Aorta (tissue), 5 donors: ENCODE measurements at regions not wholly inside any gene's neighbourhood (a gene's known extent, or its start where the extent isn't known, plus 50 kb on each side); places are given as distances from the start of the nearest gene placed in this dataset.

Experiments used
- ATAC-seq: fragments of 200-7000 bp; cut with Tn5 transposase; one replicate; pipeline ENCODE4 v1.9.1; 2022; ENCODE audit warnings: moderate library complexity; ENCODE audit not compliant: low FRiP score
- DNase-seq, 2 donors: peaks; one replicate each; pipeline ENCODE4 v3.0.0-alpha.2; 2020
- H3K27ac ChIP-seq, 2 donors: one replicate each; pipeline ENCODE4 v1.5.1; 2013; ENCODE audit warnings: low read length in 2 of 2, mild to moderate bottlenecking in 2 of 2, moderate library complexity in 2 of 2, control low read depth in 1 of 2, inconsistent platforms in 1 of 2, low read depth in 1 of 2
- H3K27me3 ChIP-seq, 2 donors: one replicate each; pipeline ENCODE4 v1.6.1; 2013; ENCODE audit warnings: control low read depth in 1 of 2, low read length in 1 of 2, mild to moderate bottlenecking in 1 of 2, moderate library complexity in 1 of 2; ENCODE audit not compliant: insufficient read depth in 2 of 2, control insufficient read depth in 1 of 2
- H3K36me3 ChIP-seq, 2 donors: one replicate each; pipeline ENCODE4 v1.6.1; 2013; ENCODE audit warnings: control low read depth in 1 of 2, low read length in 1 of 2, mild to moderate bottlenecking in 1 of 2; ENCODE audit not compliant: insufficient read depth in 2 of 2, control insufficient read depth in 1 of 2
- H3K4me1 ChIP-seq, 2 donors: one replicate each; pipeline ENCODE4 v1.6.1; 2013; ENCODE audit warnings: low read length in 2 of 2, control low read depth in 1 of 2, mild to moderate bottlenecking in 1 of 2, moderate library complexity in 1 of 2; ENCODE audit not compliant: insufficient read depth in 2 of 2, control insufficient read depth in 1 of 2
- H3K4me3 ChIP-seq, 2 donors: one replicate each; pipeline ENCODE4 v1.5.1; 2013; ENCODE audit warnings: low read length in 2 of 2, control low read depth in 1 of 2, mild to moderate bottlenecking in 1 of 2
- H3K9me3 ChIP-seq: one replicate; pipeline ENCODE4 v1.6.1; 2013; ENCODE audit warnings: mild to moderate bottlenecking, low read length; ENCODE audit not compliant: control insufficient read depth
- WGBS, 2 donors: extraction: QIAGEN DNeasy Blood & Tissue Kit; methylation state at CpG; one replicate each; pipeline ENCODE4 v1.1.7; 2013; 5-methylcytosine and 5-hydroxymethylcytosine counted together
- intact Hi-C, 2 donors: fragments of 100-400 bp; cut with DNase I; formaldehyde crosslinking; loops; one replicate each; pipeline versions ENCODE4 v1.14.2 to v1.15.0; 2022
- donor health status: healthy with polysubstance abuse.
- donor health status: Bipolar disorder and iron deficiency.
- donor health status: DM: no; HTN: no; CAD: no.
- donor health status: DM: no; HTN: no; CAD: no.
- donor health status: DM: yes; HTN: yes; CAD: no.

- no peak for DNase-seq
- intact Hi-C loops = no loop called here
Observed at GRCh38 chr6:40340957-40341356, 246.2 kb downstream of the LRFN2 start.

GRCh38 chr6:40340196-40340595, 247.0 kb downstream of the LRFN2 start:
- no peak for DNase-seq

More at GRCh38 chr6:40340957-40341356, 246.2 kb downstream of the LRFN2 start:
- Histone ChIP-seq H3K27me3 (no peaks in the 10 kb centered on the region), H3K36me3 (no peaks in the 10 kb centered on the region), H3K27ac (no peak overlapping the region), H3K4me3 (no peak overlapping the region), H3K4me1 (no peaks in the 10 kb centered on the region), H3K9me3 (no peaks in the 10 kb centered on the region)
- no peak for ATAC-seq
- WGBS, 2 donors = 56 to 63% methylated on average over 6 of the region's 6 CpGs

GRCh38 chr6:40338306-40338705, 248.9 kb downstream of the LRFN2 start:
- Histone ChIP-seq H3K9me3 (no peaks in the 10 kb centered on the region), H3K36me3 (no peaks in the 10 kb centered on the region), H3K27me3 (no peaks in the 10 kb centered on the region), H3K27ac (no peak overlapping the region), H3K4me3 (no peak overlapping the region), H3K4me1 (no peaks in the 10 kb centered on the region)
- DNase-seq (no peak), ATAC-seq (no peak)
- WGBS, 2 donors = 77 to 83% methylated on average over 7 of the region's 7 CpGs
- intact Hi-C loops = no loop called here

More at GRCh38 chr6:40340196-40340595, 247.0 kb downstream of the LRFN2 start:
- 86% methylated on average over 8 of the region's 8 CpGs for WGBS, 2 donors
- H3K9me3 ChIP-seq = no peaks in the 10 kb centered on the region
- no peaks in the 10 kb centered on the region for H3K27me3 ChIP-seq
- no peak overlapping the region for H3K4me3 ChIP-seq
- no peaks in the 10 kb centered on the region for H3K4me1 ChIP-seq
- H3K27ac ChIP-seq = no peak overlapping the region
- intact Hi-C loops = no loop called here
- no peak for ATAC-seq
- H3K36me3 ChIP-seq = no peaks in the 10 kb centered on the region

- H3K36me3 ChIP-seq = no peaks in the 10 kb centered on the region
- intact Hi-C loops = no loop called here
- no peaks in the 10 kb centered on the region for H3K9me3 ChIP-seq
- H3K27ac ChIP-seq = no peak overlapping the region
- DNase-seq (no peak), ATAC-seq (no peak)
- no peak overlapping the region for H3K4me3 ChIP-seq
- 74 to 75% methylated on average over 10 of the region's 10 CpGs for WGBS, 2 donors
- no peaks in the 10 kb centered on the region for H3K27me3 ChIP-seq
- H3K4me1 ChIP-seq = no peaks in the 10 kb centered on the region
Observed at GRCh38 chr6:40336940-40337760, 250.0 kb downstream of the LRFN2 start.

GRCh38 chr6:40336296-40336695, 250.9 kb downstream of the LRFN2 start:
- Histone ChIP-seq H3K4me1 (no peaks in the 10 kb centered on the region), H3K27me3 (no peaks in the 10 kb centered on the region), H3K36me3 (no peaks in the 10 kb centered on the region), H3K4me3 (no peak overlapping the region), H3K9me3 (no peaks in the 10 kb centered on the region), H3K27ac (no peak overlapping the region)
- WGBS, 2 donors = 82 to 96% methylated on average over 1 of the region's 1 CpG
- intact Hi-C loops = no loop called here
- DNase-seq (no peak), ATAC-seq (no peak)

- Histone ChIP-seq H3K4me3 (no peak overlapping the region), H3K9me3 (no peaks in the 10 kb centered on the region), H3K4me1 (no peaks in the 10 kb centered on the region), H3K27me3 (no peaks in the 10 kb centered on the region), H3K36me3 (no peaks in the 10 kb centered on the region), H3K27ac (no peak overlapping the region)
- WGBS, 2 donors = 21 to 27% methylated on average over 5 of the region's 5 CpGs
- ATAC-seq = no peak
- DNase-seq = no peak
- intact Hi-C loops = no loop called here
Observed at GRCh38 chr6:40334496-40335270, 252.5 kb downstream of the LRFN2 start.

- WGBS, 2 donors = 60 to 61% methylated on average over 3 of the region's 3 CpGs
- ATAC-seq (no peak), DNase-seq (no peak)
- H3K27ac ChIP-seq = no peak overlapping the region
- H3K4me3 ChIP-seq = no peak overlapping the region
- intact Hi-C loops = no loop called here
- H3K4me1 ChIP-seq = no peaks in the 10 kb centered on the region
- no peaks in the 10 kb centered on the region for H3K27me3 ChIP-seq
- H3K36me3 ChIP-seq = no peaks in the 10 kb centered on the region
- no peaks in the 10 kb centered on the region for H3K9me3 ChIP-seq
Observed at GRCh38 chr6:40331545-40331944, 255.6 kb downstream of the LRFN2 start.

- ATAC-seq (no peak), DNase-seq (no peak)
- no peaks in the 10 kb centered on the region for H3K9me3 ChIP-seq
- no peaks in the 10 kb centered on the region for H3K27me3 ChIP-seq
- no peak overlapping the region for H3K4me3 ChIP-seq
- intact Hi-C loops = no loop called here
- 15 to 24% methylated on average over 4 of the region's 4 CpGs for WGBS, 2 donors
- H3K27ac ChIP-seq = no peak overlapping the region
- H3K36me3 ChIP-seq = no peaks in the 10 kb centered on the region
- H3K4me1 ChIP-seq = no peaks in the 10 kb centered on the region
Observed at GRCh38 chr6:40330301-40330721, 256.9 kb downstream of the LRFN2 start.
